Endothelial cell of umbilical vein (primary cell): ENCODE measurements at regions not wholly inside any gene's neighbourhood (a gene's known extent, or its start where the extent isn't known, plus 50 kb on each side); places are given as distances from the start of the nearest gene placed in this dataset.

ENCODE experiments used
- CTCF ChIP-seq, 2 donors: IDR thresholded peaks; 1 replicate in 1 of 2; 2 replicates in 1 of 2; pipeline ENCODE4 v1.5.1; 2011; ENCODE audit warnings: low read length in 2 of 2, mild to moderate bottlenecking in 2 of 2, moderate library complexity in 2 of 2, control low read depth in 1 of 2, inconsistent platforms in 1 of 2, low read depth in 1 of 2; ENCODE audit not compliant: insufficient read depth in 1 of 2; ENCODE audit errors: extremely low read depth in 1 of 2
- EZH2 ChIP-seq: IDR thresholded peaks from 2 replicates; pipeline ENCODE4 v1.6.1; 2012; ENCODE audit warnings: borderline replicate concordance, low read depth, mild to moderate bottlenecking, moderate library complexity, low read length, inconsistent platforms; ENCODE audit not compliant: severe bottlenecking
- FOS ChIP-seq: IDR thresholded peaks from 2 replicates; pipeline ENCODE4 v1.6.1; 2011; ENCODE audit warnings: mild to moderate bottlenecking, low read length, moderate library complexity, borderline replicate concordance; ENCODE audit not compliant: insufficient read depth
- MAX ChIP-seq: IDR thresholded peaks from 2 replicates; pipeline ENCODE4 v1.6.1; 2011; ENCODE audit not compliant: insufficient read depth, insufficient read length
- POLR2A ChIP-seq: IDR thresholded peaks from 2 replicates; pipeline ENCODE4 v1.6.1; 2012; ENCODE audit warnings: low read depth, mild to moderate bottlenecking, control low read depth, low read length
- POLR2AphosphoS5 ChIP-seq: IDR thresholded peaks from 2 replicates; pipeline ENCODE4 v1.6.1; 2012; ENCODE audit warnings: low read depth, mild to moderate bottlenecking, control low read depth, low read length, moderate library complexity; ENCODE audit not compliant: insufficient read depth

- TF ChIP-seq CTCF (IDR thresholded peaks at IDR 0.05; ENCODE audit: extremely low read depth in 1 of 2, insufficient read depth in 1 of 2, low read depth in 1 of 2, low read length in 2 of 2), result no peak
- TF ChIP-seq FOS, result no peak
- TF ChIP-seq EZH2, result no peak
- no peak for TF ChIP-seq POLR2A
- TF ChIP-seq POLR2AphosphoS5, result no peak
- TF ChIP-seq MAX, result no peak
These were observed 356.1 kb downstream of the OTOL1 start for GRCh38 chr3:161852744-161853143.
